ENCODE measurements at regions not wholly inside any gene's neighbourhood (a gene's known extent, or its start where the extent isn't known, plus 50 kb on each side); places are given as distances from the start of the nearest gene placed in this dataset.

GRCh38 chr14:94691660-94692034 is 78.3 kb downstream of the GSC start:
- no peak for DNase-seq
- no peaks in the 10 kb centered on the region for H3K4me1 Mint-ChIP-seq (ENCODE audit: low read depth)
- no peak for ATAC-seq
- H3K27ac Mint-ChIP-seq, result no peak overlapping the region
- ChIA-PET CTCF (no interaction called here), POLR2A (no interaction called here)
- peaks cover 5% of the 10 kb centered on the region for H3K27me3 Mint-ChIP-seq (ENCODE audit: low read depth)
- H3K4me3 Mint-ChIP-seq, result no peak overlapping the region
- no peaks in the 10 kb centered on the region for H3K9me3 Mint-ChIP-seq (ENCODE audit: insufficient read depth)
- H3K36me3 Mint-ChIP-seq (ENCODE audit: low read depth), result no peaks in the 10 kb centered on the region

DNA sequence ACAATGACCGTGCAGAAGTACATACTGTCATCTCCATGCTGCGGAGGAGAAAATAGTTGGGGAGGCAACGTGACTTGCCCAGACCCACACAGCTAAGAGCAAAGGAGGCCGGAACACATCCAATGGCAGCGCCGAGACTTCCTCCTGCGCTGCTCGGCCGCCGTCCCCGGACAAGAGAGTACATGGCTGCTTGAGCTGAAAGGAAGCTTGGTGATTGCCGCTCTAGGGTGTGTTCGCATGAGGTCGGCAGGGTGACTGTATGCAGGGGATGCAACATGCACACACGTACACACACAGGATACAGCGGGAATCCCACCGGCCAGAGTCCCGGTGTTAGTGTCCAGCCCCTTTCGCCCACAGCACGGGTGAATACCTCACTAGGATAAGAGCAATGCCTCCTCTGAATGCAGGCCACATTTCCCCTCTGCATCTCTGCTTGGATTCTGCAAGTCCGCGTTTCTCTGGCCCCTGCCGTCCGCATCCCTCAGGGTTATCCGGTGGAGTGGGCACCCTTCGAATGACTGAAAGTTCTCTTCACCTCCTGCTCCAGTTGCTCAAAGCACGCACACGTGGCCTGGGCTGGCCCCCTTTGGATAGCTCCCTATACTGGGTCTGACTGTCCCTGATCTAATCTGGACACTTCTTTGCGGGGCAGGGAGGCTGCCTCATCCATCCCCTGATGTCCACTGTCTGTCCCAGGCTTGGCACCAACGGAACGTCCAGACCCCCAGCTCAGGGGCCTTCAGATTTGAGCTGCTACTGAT is 78.8 kb downstream of the GSC start:
- no peaks in the 10 kb centered on the region for H3K9me3 Mint-ChIP-seq (ENCODE audit: insufficient read depth)
- DNase-seq, result no peak
- ChIA-PET CTCF (no interaction called here), POLR2A (no interaction called here)
- no peaks in the 10 kb centered on the region for H3K4me1 Mint-ChIP-seq (ENCODE audit: low read depth)
- H3K27ac Mint-ChIP-seq, result no peak overlapping the region
- H3K36me3 Mint-ChIP-seq (ENCODE audit: low read depth), result no peaks in the 10 kb centered on the region
- no peak overlapping the region for H3K4me3 Mint-ChIP-seq
- H3K27me3 Mint-ChIP-seq (ENCODE audit: low read depth), result peaks cover 5% of the 10 kb centered on the region
- no peak for ATAC-seq

- ChIA-PET CTCF (interaction anchor here (0.9 to 1.5 kb wide), 4 partner anchors 59 to 467 kb away, joined by 3 to 4 read pairs (median 4); no protein-coding TSS in a partner anchor), POLR2A (no interaction called here)
- H3K9me3 Mint-ChIP-seq (ENCODE audit: insufficient read depth), result no peaks in the 10 kb centered on the region
- no peak overlapping the region for H3K27ac Mint-ChIP-seq
- ATAC-seq (no peak), DNase-seq (no peak)
- no peaks in the 10 kb centered on the region for H3K36me3 Mint-ChIP-seq (ENCODE audit: low read depth)
- H3K4me3 Mint-ChIP-seq, result no peak overlapping the region
- no peaks in the 10 kb centered on the region for H3K4me1 Mint-ChIP-seq (ENCODE audit: low read depth)
- H3K27me3 Mint-ChIP-seq (ENCODE audit: low read depth), result peaks cover 5% of the 10 kb centered on the region
These were observed 78.3 kb downstream of the SERPINA3 start for GRCh38 chr14:94690486-94690885.

DNA sequence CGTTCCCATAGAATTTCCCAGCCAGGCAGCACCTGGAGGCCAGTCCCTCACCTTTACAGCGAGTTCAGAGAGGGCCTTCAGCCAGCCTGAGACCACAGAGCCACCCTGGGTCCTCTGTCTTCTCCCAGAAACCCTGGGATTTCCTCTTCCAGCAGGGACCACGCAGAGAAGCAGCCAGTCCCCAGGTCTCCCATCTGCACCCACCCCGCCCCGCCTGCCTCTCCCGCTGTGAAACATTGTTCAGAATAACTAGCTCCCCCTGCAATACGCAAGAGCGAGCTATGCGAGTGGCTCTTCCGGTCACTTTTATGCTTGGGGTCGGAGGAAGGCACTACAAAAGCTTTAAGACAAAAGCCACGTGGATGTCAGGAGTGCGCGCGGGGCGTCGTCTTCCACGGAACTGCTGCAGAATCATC is 77.8 kb downstream of the SERPINA3 start:
- H3K9me3 Mint-ChIP-seq (ENCODE audit: insufficient read depth), result no peaks in the 10 kb centered on the region
- H3K27ac Mint-ChIP-seq, result no peak overlapping the region
- DNase-seq (no peak), ATAC-seq (peak; percentile 19)
- CTCF ChIA-PET, result interaction anchor here (0.7 to 1.5 kb wide), 5 partner anchors 10 to 468 kb away, joined by 3 to 4 read pairs (median 3); no protein-coding TSS in a partner anchor
- no peaks in the 10 kb centered on the region for H3K4me1 Mint-ChIP-seq (ENCODE audit: low read depth)
- POLR2A ChIA-PET, result no interaction called here
- H3K36me3 Mint-ChIP-seq (ENCODE audit: low read depth), result no peaks in the 10 kb centered on the region
- peaks cover 5% of the 10 kb centered on the region for H3K27me3 Mint-ChIP-seq (ENCODE audit: low read depth)
- H3K4me3 Mint-ChIP-seq, result no peak overlapping the region

DNA sequence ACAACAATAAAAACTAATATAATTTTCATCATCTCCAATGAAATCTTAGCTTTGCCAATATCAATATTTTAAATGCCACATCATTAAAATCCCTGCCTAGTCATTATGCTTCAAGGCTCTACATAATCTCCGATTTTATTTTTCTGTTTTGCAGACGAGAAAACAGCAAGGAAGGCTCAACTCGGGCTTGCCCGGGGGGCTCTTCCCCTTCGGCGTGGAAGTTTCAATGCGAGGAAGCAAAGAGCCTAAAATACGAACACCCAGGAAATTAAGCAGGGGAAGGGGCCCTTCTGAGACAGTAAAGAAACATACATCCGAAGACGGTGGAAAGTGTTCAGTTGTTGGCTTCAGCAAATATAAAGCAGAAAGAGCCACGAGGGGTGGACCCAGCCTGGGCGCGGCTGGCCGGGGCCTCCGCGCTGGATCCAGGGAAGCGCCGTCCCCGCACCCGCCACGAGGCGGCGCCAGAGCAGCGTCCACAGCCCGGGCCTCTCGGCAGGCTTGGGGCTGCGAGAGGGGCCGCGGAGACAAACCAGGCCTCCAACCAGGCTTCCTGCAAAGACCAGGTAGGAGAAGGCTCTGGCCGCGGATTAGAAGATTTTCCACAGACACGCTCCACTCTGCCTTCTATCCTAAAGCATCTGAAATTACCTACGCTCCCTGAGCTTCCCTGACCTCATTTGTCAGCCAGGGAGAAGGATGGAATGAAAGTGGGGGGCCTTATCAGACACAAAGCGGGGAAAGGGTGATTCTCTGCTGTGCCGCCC is 77.2 kb downstream of the SERPINA3 start:
- H3K27me3 Mint-ChIP-seq (ENCODE audit: low read depth), result peaks cover 5% of the 10 kb centered on the region
- no peak overlapping the region for H3K4me3 Mint-ChIP-seq
- H3K4me1 Mint-ChIP-seq (ENCODE audit: low read depth), result no peaks in the 10 kb centered on the region
- DNase-seq, result peak; percentile 66
- POLR2A ChIA-PET, result interaction anchor here (0.6 kb wide), 1 partner anchor 1011 kb away, joined by 3 read pairs; no protein-coding TSS in a partner anchor
- no peak overlapping the region for H3K27ac Mint-ChIP-seq
- no peaks in the 10 kb centered on the region for H3K36me3 Mint-ChIP-seq (ENCODE audit: low read depth)
- CTCF ChIA-PET, result interaction anchor here (0.7 to 1.5 kb wide), 6 partner anchors 10 to 468 kb away, joined by 3 to 4 read pairs (median 3); no protein-coding TSS in a partner anchor
- peak; percentile 93 for ATAC-seq
- no peaks in the 10 kb centered on the region for H3K9me3 Mint-ChIP-seq (ENCODE audit: insufficient read depth)

GRCh38 chr14:94686511-94687160 is 74.4 kb downstream of the SERPINA3 start:
- no peak overlapping the region for H3K27ac Mint-ChIP-seq
- ATAC-seq (no peak), DNase-seq (no peak)
- H3K36me3 Mint-ChIP-seq (ENCODE audit: low read depth), result no peaks in the 10 kb centered on the region
- H3K27me3 Mint-ChIP-seq (ENCODE audit: low read depth), result peaks cover 5% of the 10 kb centered on the region
- no peaks in the 10 kb centered on the region for H3K4me1 Mint-ChIP-seq (ENCODE audit: low read depth)
- CTCF ChIA-PET, result interaction anchor here (0.7 kb wide), 1 partner anchor 65 kb away, joined by 3 read pairs; no protein-coding TSS in a partner anchor
- H3K4me3 Mint-ChIP-seq, result no peak overlapping the region
- no peaks in the 10 kb centered on the region for H3K9me3 Mint-ChIP-seq (ENCODE audit: insufficient read depth)
- POLR2A ChIA-PET, result no interaction called here

- Mint-ChIP-seq H3K4me1 (ENCODE audit: low read depth) (no peaks in the 10 kb centered on the region), H3K36me3 (ENCODE audit: low read depth) (no peaks in the 10 kb centered on the region), H3K9me3 (ENCODE audit: insufficient read depth) (no peaks in the 10 kb centered on the region), H3K4me3 (no peak overlapping the region), H3K27me3 (ENCODE audit: low read depth) (peaks cover 5% of the 10 kb centered on the region), H3K27ac (no peak overlapping the region)
- no peak for DNase-seq
- ATAC-seq, result no peak
- CTCF ChIA-PET, result no interaction called here
- POLR2A ChIA-PET, result no interaction called here
These were observed 73.7 kb downstream of the SERPINA3 start for GRCh38 chr14:94685681-94686485.

DNA sequence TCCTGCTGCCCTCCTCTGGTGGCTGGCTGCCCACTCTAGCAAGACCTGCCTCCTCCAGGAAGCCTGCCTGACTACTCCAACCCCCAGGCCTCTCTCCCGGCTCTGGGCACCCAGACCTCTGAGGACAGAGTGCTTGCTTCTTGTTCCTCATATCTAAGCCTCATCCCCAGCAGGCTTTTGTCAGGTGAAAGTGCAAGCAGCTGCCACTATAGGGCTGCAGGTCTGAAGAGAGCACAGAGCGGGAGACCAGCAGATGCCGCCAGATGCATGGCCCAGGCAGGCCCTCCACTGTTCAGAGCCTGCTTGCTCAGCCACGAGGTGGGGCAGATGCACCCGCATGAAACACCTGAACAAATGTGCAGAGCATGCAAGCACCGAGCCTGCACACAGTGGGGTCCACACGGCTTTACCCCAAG is 73.0 kb downstream of the SERPINA3 start:
- POLR2A ChIA-PET, result no interaction called here
- DNase-seq, result no peak
- H3K27me3 Mint-ChIP-seq (ENCODE audit: low read depth), result peaks cover 4% of the 10 kb centered on the region
- H3K4me3 Mint-ChIP-seq, result no peak overlapping the region
- H3K27ac Mint-ChIP-seq, result no peak overlapping the region
- CTCF ChIA-PET, result no interaction called here
- H3K9me3 Mint-ChIP-seq (ENCODE audit: insufficient read depth), result no peaks in the 10 kb centered on the region
- no peaks in the 10 kb centered on the region for H3K36me3 Mint-ChIP-seq (ENCODE audit: low read depth)
- no peak for ATAC-seq
- no peaks in the 10 kb centered on the region for H3K4me1 Mint-ChIP-seq (ENCODE audit: low read depth)

- Mint-ChIP-seq H3K27me3 (ENCODE audit: low read depth) (no peaks in the 10 kb centered on the region), H3K4me3 (no peak overlapping the region), H3K27ac (no peak overlapping the region), H3K36me3 (ENCODE audit: low read depth) (no peaks in the 10 kb centered on the region), H3K4me1 (ENCODE audit: low read depth) (no peaks in the 10 kb centered on the region), H3K9me3 (ENCODE audit: insufficient read depth) (no peaks in the 10 kb centered on the region)
- CTCF ChIA-PET, result no interaction called here
- POLR2A ChIA-PET, result no interaction called here
- ATAC-seq (no peak), DNase-seq (no peak)
These were observed 70.5 kb downstream of the SERPINA3 start for GRCh38 chr14:94682736-94683135.

DNA sequence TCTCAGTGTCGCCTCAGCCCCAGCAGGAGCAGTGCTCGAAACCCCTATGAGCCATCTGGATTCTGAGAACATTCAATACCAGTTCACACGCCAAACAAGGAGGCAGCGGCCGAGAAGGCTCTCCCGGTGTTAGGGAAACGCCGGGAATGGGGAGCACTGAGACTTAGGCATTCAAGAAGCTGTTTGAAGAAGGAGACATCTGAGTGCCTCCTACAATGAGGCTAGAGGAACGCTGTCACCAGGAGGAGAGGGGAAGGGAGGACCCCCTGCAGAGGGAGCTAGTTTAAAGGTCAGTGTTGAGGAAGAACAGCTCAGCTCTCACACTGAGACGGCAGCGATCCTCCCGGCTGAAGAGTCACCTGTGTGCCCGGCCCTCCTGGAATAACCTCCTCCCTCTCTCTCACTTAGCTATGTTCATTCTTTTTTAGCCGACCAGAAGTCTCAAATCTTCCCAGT is 69.9 kb downstream of the SERPINA3 start:
- Mint-ChIP-seq H3K27ac (no peak overlapping the region), H3K27me3 (ENCODE audit: low read depth) (no peaks in the 10 kb centered on the region), H3K36me3 (ENCODE audit: low read depth) (no peaks in the 10 kb centered on the region), H3K9me3 (ENCODE audit: insufficient read depth) (no peaks in the 10 kb centered on the region), H3K4me3 (no peak overlapping the region), H3K4me1 (ENCODE audit: low read depth) (no peaks in the 10 kb centered on the region)
- ChIA-PET CTCF (no interaction called here), POLR2A (no interaction called here)
- ATAC-seq (no peak), DNase-seq (no peak)

- Mint-ChIP-seq H3K27me3 (ENCODE audit: low read depth) (no peaks in the 10 kb centered on the region), H3K4me3 (no peak overlapping the region), H3K27ac (no peak overlapping the region), H3K9me3 (ENCODE audit: insufficient read depth) (no peaks in the 10 kb centered on the region), H3K4me1 (ENCODE audit: low read depth) (no peaks in the 10 kb centered on the region), H3K36me3 (ENCODE audit: low read depth) (no peaks in the 10 kb centered on the region)
- DNase-seq (no peak), ATAC-seq (peak; percentile 11)
- ChIA-PET POLR2A (no interaction called here), CTCF (no interaction called here)
These were observed 69.3 kb downstream of the SERPINA3 start for GRCh38 chr14:94681300-94682060.
